ENCODE measurements at regions not wholly inside any gene's neighbourhood (a gene's known extent, or its start where the extent isn't known, plus 50 kb on each side); places are given as distances from the start of the nearest gene placed in this dataset.

- TF ChIP-seq CTCF (IDR thresholded peaks at IDR 0.05; ENCODE audit: insufficient read depth, low read depth, low read length) (no peak), EZH2 (IDR thresholded peaks at IDR 0.05; ENCODE audit: insufficient read depth, low read length) (no peak)
Observed at GRCh38 chr6:148238713-148239112, 103.9 kb upstream of the SASH1 start.

All from astrocyte (in vitro differentiated cells and primary cell).